ENCODE measurements at regions not wholly inside any gene's neighbourhood (a gene's known extent, or its start where the extent isn't known, plus 50 kb on each side); places are given as distances from the start of the nearest gene placed in this dataset.
"Not testable (repeated sequence)": the region's sequence is repeated elsewhere in the genome, so short reads cannot be mapped to it uniquely, and the experiment has no call there.

GRCh38 chr4:82247171-82247570, 126.6 kb downstream of the HNRNPD start:
- ATAC-seq (no peak), DNase-seq (no peak)
- intact Hi-C loops (cut with DNase I) = no loop called here
- H3K4me1 ChIP-seq (ENCODE audit: control insufficient read depth, insufficient read depth, low read length) = no peaks in the 10 kb centered on the region
- H3K9me3 ChIP-seq (ENCODE audit: control insufficient read depth, low read length) = no peaks in the 10 kb centered on the region
- no peak overlapping the region for H3K4me3 ChIP-seq (ENCODE audit: low read length)
- 49% methylated on average over 3 of the region's 3 CpGs for WGBS
- H3K27ac ChIP-seq (ENCODE audit: low read length) = no peak overlapping the region
- H3K27me3 ChIP-seq (ENCODE audit: control insufficient read depth, insufficient read depth) = no peaks in the 10 kb centered on the region

- intact Hi-C loops (cut with DNase I) = no loop called here
- Histone ChIP-seq H3K4me3 (ENCODE audit: low read length) (no peak overlapping the region), H3K27ac (ENCODE audit: low read length) (no peak overlapping the region), H3K4me1 (ENCODE audit: control insufficient read depth, insufficient read depth, low read length) (no peaks in the 10 kb centered on the region), H3K9me3 (ENCODE audit: control insufficient read depth, low read length) (no peaks in the 10 kb centered on the region), H3K27me3 (ENCODE audit: control insufficient read depth, insufficient read depth) (no peaks in the 10 kb centered on the region)
- WGBS = 89% methylated on average over 2 of the region's 2 CpGs
- ATAC-seq (no peak), DNase-seq (no peak)
Observed at GRCh38 chr4:82241534-82241933, 132.3 kb downstream of the HNRNPD start.

GRCh38 chr4:82240410-82240809, 133.4 kb downstream of the HNRNPD start:
- H3K27ac ChIP-seq (ENCODE audit: low read length) = no peak overlapping the region
- H3K4me1 ChIP-seq (ENCODE audit: control insufficient read depth, insufficient read depth, low read length) = no peaks in the 10 kb centered on the region
- H3K27me3 ChIP-seq (ENCODE audit: control insufficient read depth, insufficient read depth) = no peaks in the 10 kb centered on the region
- WGBS = 92% methylated on average over 7 of the region's 7 CpGs
- no peak for DNase-seq
- no peak overlapping the region for H3K4me3 ChIP-seq (ENCODE audit: low read length)
- intact Hi-C loops (cut with DNase I) = no loop called here
- ATAC-seq = no peak
- H3K9me3 ChIP-seq (ENCODE audit: control insufficient read depth, low read length) = no peaks in the 10 kb centered on the region

- DNase-seq; intact Hi-C loops (cut with DNase I); H3K27ac ChIP-seq (ENCODE audit: low read length); ATAC-seq; H3K27me3 ChIP-seq (ENCODE audit: control insufficient read depth, insufficient read depth); H3K4me1 ChIP-seq (ENCODE audit: control insufficient read depth, insufficient read depth, low read length); H3K4me3 ChIP-seq (ENCODE audit: low read length); H3K9me3 ChIP-seq (ENCODE audit: control insufficient read depth, low read length): not testable (repeated sequence)
- 74% methylated on average over 1 of the region's 1 CpG for WGBS
Observed at GRCh38 chr4:82237142-82237541, 136.6 kb downstream of the HNRNPD start.

- H3K4me3 ChIP-seq (ENCODE audit: low read length) = no peak overlapping the region
- H3K27me3 ChIP-seq (ENCODE audit: control insufficient read depth, insufficient read depth) = no peaks in the 10 kb centered on the region
- no peaks in the 10 kb centered on the region for H3K4me1 ChIP-seq (ENCODE audit: control insufficient read depth, insufficient read depth, low read length)
- WGBS = 68% methylated on average over 1 of the region's 1 CpG
- no peak for ATAC-seq
- no peaks in the 10 kb centered on the region for H3K9me3 ChIP-seq (ENCODE audit: control insufficient read depth, low read length)
- DNase-seq = no peak
- no peak overlapping the region for H3K27ac ChIP-seq (ENCODE audit: low read length)
- intact Hi-C loops (cut with DNase I) = no loop called here
Observed at GRCh38 chr4:82235346-82235745, 138.4 kb downstream of the HNRNPD start.

GRCh38 chr4:82232891-82233290, 140.9 kb downstream of the HNRNPD start:
- 82% methylated on average over 1 of the region's 1 CpG for WGBS
- intact Hi-C loops (cut with DNase I) = no loop called here
- Histone ChIP-seq H3K27me3 (ENCODE audit: control insufficient read depth, insufficient read depth) (no peaks in the 10 kb centered on the region), H3K9me3 (ENCODE audit: control insufficient read depth, low read length) (no peaks in the 10 kb centered on the region), H3K4me3 (ENCODE audit: low read length) (no peak overlapping the region), H3K4me1 (ENCODE audit: control insufficient read depth, insufficient read depth, low read length) (no peaks in the 10 kb centered on the region), H3K27ac (ENCODE audit: low read length) (no peak overlapping the region)
- DNase-seq (no peak), ATAC-seq (no peak)

- Histone ChIP-seq H3K9me3 (ENCODE audit: control insufficient read depth, low read length) (no peaks in the 10 kb centered on the region), H3K4me1 (ENCODE audit: control insufficient read depth, insufficient read depth, low read length) (no peaks in the 10 kb centered on the region), H3K27ac (ENCODE audit: low read length) (no peak overlapping the region), H3K27me3 (ENCODE audit: control insufficient read depth, insufficient read depth) (no peaks in the 10 kb centered on the region), H3K4me3 (ENCODE audit: low read length) (no peak overlapping the region)
- ATAC-seq (no peak), DNase-seq (no peak)
- intact Hi-C loops (cut with DNase I) = no loop called here
Observed at GRCh38 chr4:82231806-82232205, 142.0 kb downstream of the HNRNPD start.

- intact Hi-C loops (cut with DNase I) = no loop called here
- H3K9me3 ChIP-seq (ENCODE audit: control insufficient read depth, low read length) = no peaks in the 10 kb centered on the region
Observed at GRCh38 chr4:82230306-82230705, 143.5 kb downstream of the HNRNPD start.

GRCh38 chr4:82225030-82225429, 148.8 kb downstream of the HNRNPD start:
- H3K4me3 ChIP-seq (ENCODE audit: low read length) = no peak overlapping the region
- H3K4me1 ChIP-seq (ENCODE audit: control insufficient read depth, insufficient read depth, low read length) = no peaks in the 10 kb centered on the region
- H3K27ac ChIP-seq (ENCODE audit: low read length) = no peak overlapping the region
- H3K9me3 ChIP-seq (ENCODE audit: control insufficient read depth, low read length) = no peaks in the 10 kb centered on the region
- DNase-seq (no peak), ATAC-seq (no peak)
- WGBS = 83% methylated on average over 2 of the region's 2 CpGs
- intact Hi-C loops (cut with DNase I) = no loop called here
- no peaks in the 10 kb centered on the region for H3K27me3 ChIP-seq (ENCODE audit: control insufficient read depth, insufficient read depth)

More at GRCh38 chr4:82230306-82230705, 143.5 kb downstream of the HNRNPD start:
- Histone ChIP-seq H3K4me3 (ENCODE audit: low read length) (no peak overlapping the region), H3K4me1 (ENCODE audit: control insufficient read depth, insufficient read depth, low read length) (no peaks in the 10 kb centered on the region), H3K27ac (ENCODE audit: low read length) (no peak overlapping the region), H3K27me3 (ENCODE audit: control insufficient read depth, insufficient read depth) (no peaks in the 10 kb centered on the region)
- WGBS = 76% methylated on average over 4 of the region's 4 CpGs
- DNase-seq (no peak), ATAC-seq (no peak)

GRCh38 chr4:82223715-82224114, 150.1 kb downstream of the HNRNPD start:
- DNase-seq (peak in 2 of 3 donors; percentile 20 to 56), ATAC-seq (peak; percentile 36 to 41)
- Histone ChIP-seq H3K4me1 (ENCODE audit: control insufficient read depth, insufficient read depth, low read length) (no peaks in the 10 kb centered on the region), H3K4me3 (ENCODE audit: low read length) (no peak overlapping the region), H3K27ac (ENCODE audit: low read length) (no peak overlapping the region), H3K9me3 (ENCODE audit: control insufficient read depth, low read length) (no peaks in the 10 kb centered on the region), H3K27me3 (ENCODE audit: control insufficient read depth, insufficient read depth) (no peaks in the 10 kb centered on the region)
- 13% methylated on average over 4 of the region's 4 CpGs for WGBS
- intact Hi-C loops (cut with DNase I) = no loop called here

- intact Hi-C loops (cut with DNase I) = no loop called here
- ATAC-seq (no peak), DNase-seq (no peak)
- Histone ChIP-seq H3K4me3 (ENCODE audit: low read length) (no peak overlapping the region), H3K9me3 (ENCODE audit: control insufficient read depth, low read length) (no peaks in the 10 kb centered on the region), H3K27me3 (ENCODE audit: control insufficient read depth, insufficient read depth) (no peaks in the 10 kb centered on the region), H3K4me1 (ENCODE audit: control insufficient read depth, insufficient read depth, low read length) (no peaks in the 10 kb centered on the region), H3K27ac (ENCODE audit: low read length) (no peak overlapping the region)
- 69% methylated on average over 6 of the region's 6 CpGs for WGBS
Observed at GRCh38 chr4:82219346-82219745, 154.4 kb downstream of the HNRNPD start.

GRCh38 chr4:82217986-82218715, 155.6 kb downstream of the HNRNPD start:
- H3K4me3 ChIP-seq (ENCODE audit: low read length) = no peak overlapping the region
- no peaks in the 10 kb centered on the region for H3K9me3 ChIP-seq (ENCODE audit: control insufficient read depth, low read length)
- no peak overlapping the region for H3K27ac ChIP-seq (ENCODE audit: low read length)
- H3K4me1 ChIP-seq (ENCODE audit: control insufficient read depth, insufficient read depth, low read length) = no peaks in the 10 kb centered on the region
- WGBS = 85% methylated on average over 3 of the region's 3 CpGs
- DNase-seq (peak in 1 of 3 donors; percentile 36), ATAC-seq (no peak)
- intact Hi-C loops (cut with DNase I) = no loop called here
- no peaks in the 10 kb centered on the region for H3K27me3 ChIP-seq (ENCODE audit: control insufficient read depth, insufficient read depth)
